HEK293 (cell line): ENCODE measurements at regions not wholly inside any gene's neighbourhood (a gene's known extent, or its start where the extent isn't known, plus 50 kb on each side); places are given as distances from the start of the nearest gene placed in this dataset.

Experiments
- CTCF ChIA-PET: fragments of 350-600 bp; formaldehyde crosslinking; extraction: SDS; loops from one replicate; lab custom pipeline; 2021; ENCODE audit warnings: antibody characterized with exemption; lab: Yijun Ruan, JAX
- POLR2A ChIA-PET: fragments of 300-600 bp; formaldehyde crosslinking; extraction: SDS; loops from one replicate; lab custom pipeline; 2020; ENCODE audit warnings: antibody characterized with exemption, inconsistent platforms; lab: Yijun Ruan, JAX
- H3K27ac ChIP-seq: fragments of 200-500 bp; sonication (Bioruptor generic); 2 replicates; pipeline ENCODE4 v1.5.1; 2014; ENCODE audit warnings: low read depth, low read length, control low read depth, inconsistent platforms; ENCODE audit errors: extremely low read depth
- H3K36me3 ChIP-seq, 2 experiments: fragments of 200-500 bp in 1 of 2; sonication (Bioruptor generic) in 1 of 2; 1 replicate in 1 of 2; 2 replicates in 1 of 2; pipeline ENCODE4 v1.5.1; 2014 to 2017; ENCODE audit warnings: inconsistent platforms in 2 of 2, low read length in 2 of 2; ENCODE audit not compliant: control insufficient read depth in 2 of 2, insufficient read depth in 1 of 2
- H3K4me1 ChIP-seq: fragments of 200-500 bp; sonication (Bioruptor generic); 2 replicates; pipeline ENCODE4 v1.5.1; 2014; ENCODE audit warnings: mild to moderate bottlenecking, low read length, inconsistent platforms; ENCODE audit not compliant: control insufficient read depth, insufficient read depth
- H3K4me3 ChIP-seq: 2 replicates; pipeline ENCODE4 v1.5.1; 2011; ENCODE audit warnings: low read depth, mild to moderate bottlenecking, control low read depth, low read length, moderate library complexity
- H3K9me3 ChIP-seq: fragments of 200-500 bp; sonication (Bioruptor generic); 2 replicates; pipeline ENCODE4 v1.5.1; 2014; ENCODE audit warnings: low read depth, low read length, inconsistent platforms; ENCODE audit not compliant: control insufficient read depth, insufficient read depth
- KLF1 ChIP-seq: fragments of 450-650 bp; formaldehyde crosslinking; IDR thresholded peaks from 2 replicates; pipeline ENCODE4 v1.5.1; 2016; ENCODE audit warnings: missing biosample characterization, missing genetic modification characterization
- SP3 ChIP-seq: fragments of 450-650 bp; formaldehyde crosslinking; IDR thresholded peaks from 2 replicates; pipeline ENCODE4 v1.5.1; 2016; ENCODE audit warnings: missing biosample characterization, missing genetic modification characterization
- ZBTB1 ChIP-seq: fragments of 450-650 bp; formaldehyde crosslinking; IDR thresholded peaks from 2 replicates; pipeline ENCODE4 v1.5.1; 2016; ENCODE audit warnings: missing biosample characterization, missing genetic modification characterization
- ZFP37 ChIP-seq: fragments of 450-650 bp; formaldehyde crosslinking; IDR thresholded peaks from 2 replicates; pipeline ENCODE4 v1.5.1; 2016; ENCODE audit warnings: missing biosample characterization, missing genetic modification characterization
- ZNF19 ChIP-seq: fragments of 450-650 bp; formaldehyde crosslinking; IDR thresholded peaks from 2 replicates; pipeline ENCODE4; 2016; ENCODE audit warnings: missing biosample characterization, missing genetic modification characterization, low read depth
- ZNF23 ChIP-seq: fragments of 450-650 bp; formaldehyde crosslinking; IDR thresholded peaks from 2 replicates; pipeline ENCODE4 v1.5.1; 2016; ENCODE audit warnings: missing biosample characterization, missing genetic modification characterization, borderline replicate concordance
- ZNF311 ChIP-seq: fragments of 450-650 bp; formaldehyde crosslinking; IDR thresholded peaks from 2 replicates; pipeline ENCODE4 v1.5.1; 2017; ENCODE audit warnings: missing biosample characterization, missing genetic modification characterization, borderline replicate concordance
- ZNF391 ChIP-seq: fragments of 450-650 bp; formaldehyde crosslinking; IDR thresholded peaks from 2 replicates; pipeline ENCODE4 v1.5.1; 2016; ENCODE audit warnings: low read depth, missing biosample characterization, missing genetic modification characterization, borderline replicate concordance
- ZNF416 ChIP-seq: fragments of 450-650 bp; formaldehyde crosslinking; IDR thresholded peaks from 2 replicates; pipeline ENCODE4 v1.5.1; 2016; ENCODE audit warnings: missing biosample characterization, missing genetic modification characterization
- ZNF747 ChIP-seq: fragments of 450-650 bp; formaldehyde crosslinking; IDR thresholded peaks from 2 replicates; pipeline ENCODE4 v1.5.1; 2016; ENCODE audit warnings: missing biosample characterization, missing genetic modification characterization
- ZSCAN16 ChIP-seq: fragments of 450-650 bp; formaldehyde crosslinking; IDR thresholded peaks from 2 replicates; pipeline ENCODE4 v1.5.1; 2016; ENCODE audit warnings: missing biosample characterization, missing genetic modification characterization
- TF ChIP-seq, protein P1 (sequence below): fragments of 450-650 bp; formaldehyde crosslinking; IDR thresholded peaks from 2 replicates; pipeline ENCODE4 v1.5.1; 2016; ENCODE audit warnings: missing biosample characterization, missing genetic modification characterization
- TF ChIP-seq, protein P2 (sequence below): fragments of 450-650 bp; formaldehyde crosslinking; IDR thresholded peaks from 2 replicates; pipeline ENCODE4 v1.5.1; 2017; ENCODE audit warnings: missing biosample characterization, mild to moderate bottlenecking, missing genetic modification characterization, moderate library complexity
- TF ChIP-seq, protein P3 (sequence below): fragments of 450-650 bp; formaldehyde crosslinking; conservative IDR thresholded peaks from 2 replicates; pipeline ENCODE4 v1.5.1; 2016; ENCODE audit warnings: low read depth, missing biosample characterization, missing genetic modification characterization
- TF ChIP-seq, protein P4 (sequence below): fragments of 450-650 bp; formaldehyde crosslinking; IDR thresholded peaks from 2 replicates; pipeline ENCODE4 v1.5.1; 2017; ENCODE audit warnings: missing biosample characterization, missing genetic modification characterization

DNA sequence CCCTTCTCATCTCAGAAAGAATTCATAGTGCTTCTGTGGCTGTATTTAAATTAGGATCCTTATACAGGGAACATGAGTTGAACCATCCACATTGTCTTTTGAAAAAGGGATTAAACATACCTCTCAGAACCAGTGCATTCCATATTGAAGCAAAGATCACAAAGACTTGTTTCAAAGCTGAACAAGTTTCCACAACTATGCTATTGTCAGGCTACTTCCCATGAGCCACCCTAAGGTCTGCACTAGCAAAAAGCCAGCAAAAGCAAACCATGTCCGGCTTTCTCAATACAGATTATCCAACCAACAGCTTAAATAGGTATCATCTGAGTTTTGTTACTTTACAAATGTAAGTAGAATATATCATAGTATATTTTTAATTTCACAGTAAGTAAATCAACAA lies 78.1 kb downstream of the SCG2 start (continued):
- TF ChIP-seq, protein P1, sequence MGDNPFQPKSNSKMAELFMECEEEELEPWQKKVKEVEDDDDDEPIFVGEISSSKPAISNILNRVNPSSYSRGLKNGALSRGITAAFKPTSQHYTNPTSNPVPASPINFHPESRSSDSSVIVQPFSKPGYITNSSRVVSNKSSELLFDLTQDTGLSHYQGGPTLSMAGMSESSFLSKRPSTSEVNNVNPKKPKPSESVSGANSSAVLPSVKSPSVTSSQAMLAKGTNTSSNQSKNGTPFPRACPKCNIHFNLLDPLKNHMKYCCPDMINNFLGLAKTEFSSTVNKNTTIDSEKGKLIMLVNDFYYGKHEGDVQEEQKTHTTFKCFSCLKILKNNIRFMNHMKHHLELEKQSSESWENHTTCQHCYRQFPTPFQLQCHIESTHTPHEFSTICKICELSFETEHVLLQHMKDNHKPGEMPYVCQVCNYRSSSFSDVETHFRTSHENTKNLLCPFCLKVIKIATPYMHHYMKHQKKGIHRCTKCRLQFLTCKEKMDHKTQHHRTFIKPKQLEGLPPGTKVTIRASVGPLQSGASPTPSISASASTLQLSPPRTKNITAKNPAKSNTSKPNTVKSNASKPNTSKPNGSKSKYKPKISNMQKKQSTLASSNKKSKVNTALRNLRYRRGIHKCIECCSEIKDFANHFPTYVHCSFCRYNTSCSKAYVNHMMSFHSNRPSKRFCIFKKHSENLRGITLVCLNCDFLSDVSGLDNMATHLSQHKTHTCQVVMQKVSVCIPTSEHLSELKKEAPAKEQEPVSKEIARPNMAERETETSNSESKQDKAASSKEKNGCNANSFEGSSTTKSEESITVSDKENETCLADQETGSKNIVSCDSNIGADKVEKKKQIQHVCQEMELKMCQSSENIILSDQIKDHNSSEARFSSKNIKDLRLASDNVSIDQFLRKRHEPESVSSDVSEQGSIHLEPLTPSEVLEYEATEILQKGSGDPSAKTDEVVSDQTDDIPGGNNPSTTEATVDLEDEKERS (tag by site-specific recombination), result no peak
- TF ChIP-seq ZNF19 (tag by site-specific recombination), result no peak
- TF ChIP-seq ZNF416, result no peak
- no peak for TF ChIP-seq ZFP37 (tag by site-specific recombination)
- no peak for TF ChIP-seq ZBTB1 (tag by site-specific recombination)
- TF ChIP-seq, protein P2, sequence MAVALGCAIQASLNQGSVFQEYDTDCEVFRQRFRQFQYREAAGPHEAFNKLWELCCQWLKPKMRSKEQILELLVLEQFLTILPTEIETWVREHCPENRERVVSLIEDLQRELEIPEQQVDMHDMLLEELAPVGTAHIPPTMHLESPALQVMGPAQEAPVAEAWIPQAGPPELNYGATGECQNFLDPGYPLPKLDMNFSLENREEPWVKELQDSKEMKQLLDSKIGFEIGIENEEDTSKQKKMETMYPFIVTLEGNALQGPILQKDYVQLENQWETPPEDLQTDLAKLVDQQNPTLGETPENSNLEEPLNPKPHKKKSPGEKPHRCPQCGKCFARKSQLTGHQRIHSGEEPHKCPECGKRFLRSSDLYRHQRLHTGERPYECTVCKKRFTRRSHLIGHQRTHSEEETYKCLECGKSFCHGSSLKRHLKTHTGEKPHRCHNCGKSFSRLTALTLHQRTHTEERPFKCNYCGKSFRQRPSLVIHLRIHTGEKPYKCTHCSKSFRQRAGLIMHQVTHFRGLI (tag by site-specific recombination), result no peak
- no peak for TF ChIP-seq SP3

DNA sequence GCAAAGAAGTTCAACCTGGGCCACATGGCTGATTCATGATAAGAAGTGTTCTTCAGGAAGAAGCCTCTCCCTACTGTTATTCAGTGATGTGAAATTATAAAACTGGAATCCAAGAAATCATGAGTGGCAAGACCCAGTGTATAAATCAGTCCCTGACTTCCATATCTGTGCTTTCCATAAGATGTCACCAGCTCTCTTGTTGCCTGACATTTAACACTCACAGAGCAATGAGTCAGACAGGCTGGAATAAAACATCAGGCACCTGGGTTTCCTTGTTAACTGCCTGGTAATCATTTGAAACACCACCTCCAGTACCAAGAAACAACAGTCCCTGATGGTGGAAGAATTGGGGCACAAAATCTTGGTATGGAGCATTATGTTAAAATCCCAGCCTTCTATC lies 76.1 kb downstream of the SCG2 start:
- H3K4me3 ChIP-seq, result no peak overlapping the region
- no peaks in the 10 kb centered on the region for H3K4me1 ChIP-seq
- ChIA-PET POLR2A (no interaction called here), CTCF (no interaction called here)
- H3K27ac ChIP-seq, result no peak overlapping the region
- no peaks in the 10 kb centered on the region for H3K36me3 ChIP-seq
- no peaks in the 10 kb centered on the region for H3K9me3 ChIP-seq
- TF ChIP-seq KLF1 (tag by site-specific recombination), result no peak
- no peak for TF ChIP-seq ZSCAN16

DNA sequence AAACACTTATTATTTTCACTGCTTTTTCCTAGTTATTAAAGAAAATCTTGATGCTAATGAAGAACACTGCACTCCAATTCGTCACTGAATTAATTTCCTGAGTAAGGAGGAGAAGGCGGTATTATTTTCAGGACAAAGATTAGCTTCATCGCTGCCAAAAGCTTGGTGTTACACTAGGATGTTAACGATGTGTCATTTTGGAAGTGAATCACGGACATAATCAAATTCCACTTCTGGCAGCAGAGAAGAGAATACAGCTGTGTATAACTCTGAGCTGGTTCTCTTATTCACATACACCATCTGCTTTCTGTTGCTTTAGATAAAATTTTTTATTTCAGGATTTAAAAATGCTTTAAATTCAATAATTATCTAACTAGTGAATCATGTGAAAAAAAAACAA lies 74.1 kb downstream of the SCG2 start:
- Histone ChIP-seq H3K36me3 (no peaks in the 10 kb centered on the region), H3K4me3 (no peak overlapping the region), H3K4me1 (no peaks in the 10 kb centered on the region), H3K27ac (no peak overlapping the region), H3K9me3 (no peaks in the 10 kb centered on the region)
- POLR2A ChIA-PET, result no interaction called here
- no peak for TF ChIP-seq ZNF23 (tag by site-specific recombination)
- TF ChIP-seq, protein P3, sequence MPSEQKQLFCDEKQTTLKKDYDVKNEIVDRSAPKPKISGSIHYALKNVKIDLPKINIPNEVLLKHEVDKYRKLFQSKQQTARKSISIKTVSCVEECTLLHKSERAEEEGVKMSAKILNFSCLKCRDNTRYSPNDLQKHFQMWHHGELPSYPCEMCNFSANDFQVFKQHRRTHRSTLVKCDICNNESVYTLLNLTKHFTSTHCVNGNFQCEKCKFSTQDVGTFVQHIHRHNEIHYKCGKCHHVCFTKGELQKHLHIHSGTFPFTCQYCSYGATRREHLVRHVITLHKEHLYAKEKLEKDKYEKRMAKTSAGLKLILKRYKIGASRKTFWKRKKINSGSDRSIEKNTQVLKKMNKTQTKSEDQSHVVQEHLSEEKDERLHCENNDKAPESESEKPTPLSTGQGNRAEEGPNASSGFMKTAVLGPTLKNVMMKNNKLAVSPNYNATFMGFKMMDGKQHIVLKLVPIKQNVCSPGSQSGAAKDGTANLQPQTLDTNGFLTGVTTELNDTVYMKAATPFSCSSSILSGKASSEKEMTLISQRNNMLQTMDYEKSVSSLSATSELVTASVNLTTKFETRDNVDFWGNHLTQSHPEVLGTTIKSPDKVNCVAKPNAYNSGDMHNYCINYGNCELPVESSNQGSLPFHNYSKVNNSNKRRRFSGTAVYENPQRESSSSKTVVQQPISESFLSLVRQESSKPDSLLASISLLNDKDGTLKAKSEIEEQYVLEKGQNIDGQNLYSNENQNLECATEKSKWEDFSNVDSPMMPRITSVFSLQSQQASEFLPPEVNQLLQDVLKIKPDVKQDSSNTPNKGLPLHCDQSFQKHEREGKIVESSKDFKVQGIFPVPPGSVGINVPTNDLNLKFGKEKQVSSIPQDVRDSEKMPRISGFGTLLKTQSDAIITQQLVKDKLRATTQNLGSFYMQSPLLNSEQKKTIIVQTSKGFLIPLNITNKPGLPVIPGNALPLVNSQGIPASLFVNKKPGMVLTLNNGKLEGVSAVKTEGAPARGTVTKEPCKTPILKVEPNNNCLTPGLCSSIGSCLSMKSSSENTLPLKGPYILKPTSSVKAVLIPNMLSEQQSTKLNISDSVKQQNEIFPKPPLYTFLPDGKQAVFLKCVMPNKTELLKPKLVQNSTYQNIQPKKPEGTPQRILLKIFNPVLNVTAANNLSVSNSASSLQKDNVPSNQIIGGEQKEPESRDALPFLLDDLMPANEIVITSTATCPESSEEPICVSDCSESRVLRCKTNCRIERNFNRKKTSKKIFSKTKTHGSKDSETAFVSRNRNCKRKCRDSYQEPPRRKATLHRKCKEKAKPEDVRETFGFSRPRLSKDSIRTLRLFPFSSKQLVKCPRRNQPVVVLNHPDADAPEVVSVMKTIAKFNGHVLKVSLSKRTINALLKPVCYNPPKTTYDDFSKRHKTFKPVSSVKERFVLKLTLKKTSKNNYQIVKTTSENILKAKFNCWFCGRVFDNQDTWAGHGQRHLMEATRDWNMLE, result no peak
- TF ChIP-seq ZNF311 (tag by site-specific recombination), result no peak
- TF ChIP-seq, protein P1 (tag by site-specific recombination), result no peak
- no peak for TF ChIP-seq ZNF747 (tag by site-specific recombination)
- TF ChIP-seq, protein P4, sequence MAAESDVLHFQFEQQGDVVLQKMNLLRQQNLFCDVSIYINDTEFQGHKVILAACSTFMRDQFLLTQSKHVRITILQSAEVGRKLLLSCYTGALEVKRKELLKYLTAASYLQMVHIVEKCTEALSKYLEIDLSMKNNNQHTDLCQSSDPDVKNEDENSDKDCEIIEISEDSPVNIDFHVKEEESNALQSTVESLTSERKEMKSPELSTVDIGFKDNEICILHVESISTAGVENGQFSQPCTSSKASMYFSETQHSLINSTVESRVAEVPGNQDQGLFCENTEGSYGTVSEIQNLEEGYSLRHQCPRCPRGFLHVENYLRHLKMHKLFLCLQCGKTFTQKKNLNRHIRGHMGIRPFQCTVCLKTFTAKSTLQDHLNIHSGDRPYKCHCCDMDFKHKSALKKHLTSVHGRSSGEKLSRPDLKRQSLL (tag by site-specific recombination), result no peak
- TF ChIP-seq ZNF391, result no peak
- CTCF ChIA-PET, result no interaction called here
